Breast epithelium (tissue), 4 donors: ENCODE measurements at regions not wholly inside any gene's neighbourhood (a gene's known extent, or its start where the extent isn't known, plus 50 kb on each side); places are given as distances from the start of the nearest gene placed in this dataset.

Source experiments
- DNase-seq, 2 donors: peaks; one replicate each; pipeline ENCODE4 v3.0.0-alpha.2; 2019; ENCODE audit warnings: low spot score in 2 of 2
- H3K27ac ChIP-seq, 2 donors: fragments of 200-600 bp; sonication (generic) in 1 of 2; one replicate each; pipeline ENCODE4 v1.5.1; 2016 to 2019; ENCODE audit warnings: mild to moderate bottlenecking in 1 of 2
- H3K27me3 ChIP-seq, 2 donors: fragments of 200-600 bp; sonication (generic) in 1 of 2; one replicate each; pipeline versions ENCODE4 v1.5.1 to v1.6.0; 2017 to 2019; ENCODE audit warnings: control low read depth in 1 of 2, mild to moderate bottlenecking in 1 of 2
- H3K36me3 ChIP-seq: fragments of 200-600 bp; one replicate; pipeline ENCODE4 v1.5.1; 2019
- H3K4me1 ChIP-seq, 2 donors: fragments of 200-600 bp; sonication (generic); one replicate each; pipeline ENCODE4 v1.5.1; 2016 to 2019; ENCODE audit warnings: control low read depth in 1 of 2
- H3K4me3 ChIP-seq, 3 donors: fragments of 200-600 bp; sonication (generic); 1 replicate in 2 of 3; 2 replicates in 1 of 3; pipeline ENCODE4 v1.5.1; 2016 to 2019; ENCODE audit warnings: mild to moderate bottlenecking in 3 of 3, moderate library complexity in 2 of 3
- H3K9me3 ChIP-seq, 2 donors: fragments of 200-600 bp; sonication (generic) in 1 of 2; one replicate each; pipeline ENCODE4 v1.5.1; 2016 to 2019; ENCODE audit warnings: control low read depth in 1 of 2
- POLR2A ChIP-seq: fragments of 450-650 bp; IDR thresholded peaks from one replicate; pipeline ENCODE4 v1.6.1; 2016; ENCODE audit warnings: antibody characterized with exemption, mild to moderate bottlenecking, moderate library complexity
- POLR2AphosphoS5 ChIP-seq, 3 donors: sonication (generic); formaldehyde crosslinking; IDR thresholded peaks; one replicate each; pipeline ENCODE4 v1.6.1; 2017; ENCODE audit warnings: antibody characterized with exemption in 3 of 3
- intact Hi-C: fragments of 100-400 bp; cut with DNase I; formaldehyde crosslinking; loops from one replicate; pipeline ENCODE4 v1.15.1; 2023; ENCODE audit warnings: low total_unique reads
- TF ChIP-seq, protein P1 (sequence below), 3 donors: fragments of 450-650 bp; IDR thresholded peaks; one replicate each; pipeline ENCODE4 v1.5.1; 2016 to 2017; ENCODE audit warnings: antibody characterized with exemption in 3 of 3, mild to moderate bottlenecking in 3 of 3, moderate library complexity in 3 of 3

DNA sequence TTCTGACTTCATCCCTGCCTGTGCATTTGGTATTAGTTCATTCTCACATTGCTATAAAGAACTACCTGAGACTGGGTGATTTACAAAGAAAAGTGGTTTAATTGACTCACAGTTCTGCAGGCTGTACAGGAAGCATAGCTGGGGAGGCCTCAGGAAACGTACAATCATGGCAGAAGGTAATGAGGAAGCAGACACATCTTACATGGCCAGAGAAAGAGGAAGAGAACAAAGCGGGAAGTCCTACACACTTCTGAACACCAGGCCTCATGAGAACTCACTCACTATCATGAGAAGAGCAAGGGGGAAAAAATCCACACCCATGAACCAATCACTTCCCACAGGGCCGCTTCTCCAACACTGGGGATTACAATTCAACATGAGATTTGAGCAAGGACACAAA is 303.9 kb downstream of the CBLN4 start:
- TF ChIP-seq, protein P1, sequence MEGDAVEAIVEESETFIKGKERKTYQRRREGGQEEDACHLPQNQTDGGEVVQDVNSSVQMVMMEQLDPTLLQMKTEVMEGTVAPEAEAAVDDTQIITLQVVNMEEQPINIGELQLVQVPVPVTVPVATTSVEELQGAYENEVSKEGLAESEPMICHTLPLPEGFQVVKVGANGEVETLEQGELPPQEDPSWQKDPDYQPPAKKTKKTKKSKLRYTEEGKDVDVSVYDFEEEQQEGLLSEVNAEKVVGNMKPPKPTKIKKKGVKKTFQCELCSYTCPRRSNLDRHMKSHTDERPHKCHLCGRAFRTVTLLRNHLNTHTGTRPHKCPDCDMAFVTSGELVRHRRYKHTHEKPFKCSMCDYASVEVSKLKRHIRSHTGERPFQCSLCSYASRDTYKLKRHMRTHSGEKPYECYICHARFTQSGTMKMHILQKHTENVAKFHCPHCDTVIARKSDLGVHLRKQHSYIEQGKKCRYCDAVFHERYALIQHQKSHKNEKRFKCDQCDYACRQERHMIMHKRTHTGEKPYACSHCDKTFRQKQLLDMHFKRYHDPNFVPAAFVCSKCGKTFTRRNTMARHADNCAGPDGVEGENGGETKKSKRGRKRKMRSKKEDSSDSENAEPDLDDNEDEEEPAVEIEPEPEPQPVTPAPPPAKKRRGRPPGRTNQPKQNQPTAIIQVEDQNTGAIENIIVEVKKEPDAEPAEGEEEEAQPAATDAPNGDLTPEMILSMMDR (IDR thresholded peaks at IDR 0.05), result no peak
- TF ChIP-seq POLR2AphosphoS5 (IDR thresholded peaks at IDR 0.05) (no peak), POLR2A (no peak)
- Histone ChIP-seq H3K9me3 (no peaks in the 10 kb centered on the region), H3K27ac (no peak overlapping the region), H3K36me3 (no peaks in the 10 kb centered on the region), H3K27me3 (no peaks in the 10 kb centered on the region), H3K4me3 (no peak overlapping the region), H3K4me1 (no peaks in the 10 kb centered on the region)
- intact Hi-C loops, result no loop called here
- no peak for DNase-seq

DNA sequence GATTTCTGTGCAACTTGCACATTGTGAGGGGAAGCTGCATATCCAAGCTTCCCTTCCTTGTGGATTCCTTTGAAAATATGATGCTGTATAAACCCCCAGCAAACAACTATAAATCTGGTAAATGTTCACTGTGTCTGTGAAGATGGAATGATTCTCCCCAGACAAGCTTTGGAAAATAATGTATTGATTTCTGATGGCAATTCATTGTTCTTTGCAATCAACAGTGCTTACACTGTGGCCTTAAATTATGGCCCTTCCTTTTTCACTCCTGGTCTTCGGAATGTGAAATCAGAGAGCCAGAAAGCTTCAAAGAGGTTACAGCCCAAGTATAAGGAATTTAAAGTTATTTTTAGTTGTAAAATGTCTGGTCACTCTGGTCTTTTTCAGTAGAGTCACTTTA is 308.8 kb downstream of the CBLN4 start:
- DNase-seq, result no peak
- H3K36me3 ChIP-seq, result no peaks in the 10 kb centered on the region
- no peaks in the 10 kb centered on the region for H3K4me1 ChIP-seq
- H3K9me3 ChIP-seq, result no peaks in the 10 kb centered on the region
- H3K4me3 ChIP-seq, result no peak overlapping the region
- TF ChIP-seq POLR2A (no peak), POLR2AphosphoS5 (IDR thresholded peaks at IDR 0.05) (no peak)
- TF ChIP-seq, protein P1 (IDR thresholded peaks at IDR 0.05), result no peak
- intact Hi-C loops, result no loop called here
- H3K27me3 ChIP-seq, result no peaks in the 10 kb centered on the region
- H3K27ac ChIP-seq, result no peak overlapping the region

DNA sequence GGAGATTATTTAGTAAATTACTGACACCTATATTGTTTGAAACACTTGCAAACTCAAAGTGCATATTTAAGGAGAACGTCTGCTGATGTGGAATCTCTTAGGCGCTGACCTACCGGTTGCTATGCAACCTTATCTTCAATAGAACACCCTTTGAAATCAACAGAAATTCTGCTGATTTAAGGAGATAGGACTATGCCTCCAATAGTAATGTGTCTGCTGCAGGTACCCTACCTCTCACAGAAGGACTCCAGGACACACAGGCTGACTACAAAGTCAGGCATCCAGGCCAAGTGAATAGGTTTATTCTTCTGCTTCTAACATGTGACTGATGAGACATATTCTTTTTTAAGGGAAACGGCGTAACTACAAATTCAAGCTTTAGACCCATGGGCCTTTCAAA is 311.7 kb downstream of the CBLN4 start:
- Histone ChIP-seq H3K4me1 (no peaks in the 10 kb centered on the region), H3K9me3 (no peaks in the 10 kb centered on the region), H3K27ac (no peak overlapping the region), H3K4me3 (no peak overlapping the region), H3K36me3 (no peaks in the 10 kb centered on the region), H3K27me3 (no peaks in the 10 kb centered on the region)
- DNase-seq, result no peak
- intact Hi-C loops, result no loop called here
- TF ChIP-seq POLR2AphosphoS5 (IDR thresholded peaks at IDR 0.05) (no peak), POLR2A (no peak)
- TF ChIP-seq, protein P1 (IDR thresholded peaks at IDR 0.05), result no peak

DNA sequence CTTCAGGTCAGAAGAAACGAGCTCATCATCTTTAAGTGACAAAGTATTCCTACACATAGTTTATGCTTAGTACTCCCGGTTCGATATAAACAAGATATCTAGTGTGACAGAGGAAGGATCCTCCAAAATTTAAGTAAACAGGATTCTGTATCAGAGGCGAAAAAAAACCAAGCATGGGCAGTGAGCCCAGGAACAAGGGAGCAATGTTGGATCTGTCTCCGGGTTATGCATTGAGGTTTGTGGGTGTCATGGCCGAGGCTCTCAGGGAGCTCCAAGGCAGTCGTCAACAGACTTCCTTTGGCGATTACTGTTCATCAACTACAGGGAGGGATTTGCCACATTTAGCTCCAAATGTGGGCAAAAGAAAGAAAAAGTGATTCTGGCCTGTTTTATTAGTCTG is 319.5 kb downstream of the CBLN4 start:
- Histone ChIP-seq H3K4me3 (no peak overlapping the region), H3K36me3 (no peaks in the 10 kb centered on the region), H3K4me1 (no peaks in the 10 kb centered on the region), H3K27me3 (no peaks in the 10 kb centered on the region), H3K27ac (no peak overlapping the region), H3K9me3 (no peaks in the 10 kb centered on the region)
- intact Hi-C loops, result no loop called here
- DNase-seq, result no peak
- TF ChIP-seq POLR2AphosphoS5 (IDR thresholded peaks at IDR 0.05) (no peak), POLR2A (no peak)
- TF ChIP-seq, protein P1 (IDR thresholded peaks at IDR 0.05), result no peak

DNA sequence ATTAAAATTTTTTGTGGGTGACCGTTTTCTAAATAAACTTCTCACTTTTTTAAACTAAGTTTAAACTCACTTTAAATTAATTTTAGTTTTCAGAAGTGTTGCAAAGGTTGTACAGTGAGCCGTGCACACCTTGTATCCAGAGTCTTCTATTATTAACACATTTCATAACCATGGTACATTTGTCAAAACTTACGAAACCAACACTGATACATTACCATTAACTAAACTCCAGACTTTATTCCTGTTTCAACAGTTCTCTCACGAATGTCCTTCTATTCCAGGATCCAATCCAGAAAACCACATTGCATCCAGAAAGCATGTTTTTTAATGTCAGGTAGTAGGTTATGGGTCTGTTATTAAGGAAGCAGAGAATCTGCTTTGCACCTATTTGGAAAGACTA is 319.9 kb downstream of the CBLN4 start:
- no peaks in the 10 kb centered on the region for H3K27me3 ChIP-seq
- H3K27ac ChIP-seq, result no peak overlapping the region
- DNase-seq, result no peak
- intact Hi-C loops, result no loop called here
- no peak for TF ChIP-seq POLR2A
- TF ChIP-seq, protein P1 (IDR thresholded peaks at IDR 0.05), result no peak
- H3K4me3 ChIP-seq, result no peak overlapping the region
- H3K9me3 ChIP-seq, result no peaks in the 10 kb centered on the region
- no peaks in the 10 kb centered on the region for H3K4me1 ChIP-seq
- H3K36me3 ChIP-seq, result no peaks in the 10 kb centered on the region
